K562 (cell line): ENCODE measurements at regions not wholly inside any gene's neighbourhood (a gene's known extent, or its start where the extent isn't known, plus 50 kb on each side); places are given as distances from the start of the nearest gene placed in this dataset.

Experiments
- ATAC-seq: fragments of 200-7000 bp; cut with Tn5 transposase; 3 replicates; pipeline ENCODE4 v1.9.1; 2020; ENCODE audit warnings: moderate library complexity
- BruUV-seq: library from RNA; stranded (reverse); fragments of 400-500 nt; replicated peaks from 2 replicates; lab custom pipeline; 2021; lab: Mats Ljungman, UMichigan
- CTCF ChIA-PET: fragments of 300-600 bp; formaldehyde crosslinking; extraction: SDS; loops from one replicate; lab custom pipeline; 2021; ENCODE audit warnings: low intra/inter-chr PET ratio; lab: Yijun Ruan, JAX
- POLR2A ChIA-PET: fragments of 300-600, 350-650 bp; sonication (Branson Sonifier 250); formaldehyde crosslinking; extraction: SDS; loops from one replicate; lab custom pipeline; 2021; ENCODE audit warnings: antibody characterized with exemption, inconsistent platforms; lab: Yijun Ruan, JAX
- DNase-seq, 4 experiments: peaks; one replicate each; pipeline versions ENCODE4 v3.0.0 to v3.0.0-alpha.2; 2011 to 2018; ENCODE audit warnings: low spot score in 3 of 4, mixed read lengths in 3 of 4; ENCODE audit errors: extremely low read depth in 1 of 4
- FAIRE-seq: peaks from 2 replicates; lab custom pipeline; 2011; peaks lifted over from hg19 to GRCh38; lab: Jason Lieb, UNC
- H2AFZ ChIP-seq: 2 replicates; pipeline ENCODE4 v1.6.0; 2011; ENCODE audit warnings: low read depth, low read length, control low read depth, inconsistent platforms
- H3K27ac ChIP-seq: fragments of 200-600 bp; 3 replicates; pipeline ENCODE4 v1.8.0; 2011; ENCODE audit warnings: low read depth, mild to moderate bottlenecking, control low read depth, inconsistent platforms, low read length, moderate library complexity, mixed read lengths; ENCODE audit errors: extremely low read depth
- H3K27me3 ChIP-seq, 2 experiments: fragments of 300-600 bp in 1 of 2; 2 replicates in 1 of 2; 3 replicates in 1 of 2; pipeline versions ENCODE4 v1.6.0 to v1.8.0; 2011; ENCODE audit warnings: inconsistent platforms in 2 of 2, low read length in 2 of 2, mild to moderate bottlenecking in 1 of 2, mixed read lengths in 1 of 2, moderate library complexity in 1 of 2; ENCODE audit not compliant: control insufficient read depth in 2 of 2, insufficient read depth in 2 of 2
- H3K36me3 ChIP-seq: fragments of 300-600 bp; 3 replicates; pipeline ENCODE4 v1.8.0; 2011; ENCODE audit warnings: mild to moderate bottlenecking, low read length, inconsistent platforms; ENCODE audit not compliant: control insufficient read depth, insufficient read depth
- H3K4me1 ChIP-seq, 2 experiments: fragments of 200-600 bp in 1 of 2; replicated peaks in 1 of 2; 2 replicates in 1 of 2; 3 replicates in 1 of 2; pipeline versions ENCODE4 v1.5.1 to v1.8.0; 2011; ENCODE audit warnings: inconsistent platforms in 2 of 2, low read length in 2 of 2, mild to moderate bottlenecking in 1 of 2, mixed read lengths in 1 of 2, moderate library complexity in 1 of 2; ENCODE audit not compliant: control insufficient read depth in 2 of 2, insufficient read depth in 2 of 2
- H3K4me2 ChIP-seq: 2 replicates; pipeline ENCODE4 v1.6.1; 2011; ENCODE audit warnings: low read length, control low read depth, inconsistent platforms, mixed read lengths; ENCODE audit not compliant: insufficient read depth
- H3K4me3 ChIP-seq: fragments of 200-600 bp; sonication (generic), shearing (Covaris generic); 2 replicates; pipeline ENCODE4 v1.5.1; 2016; ENCODE audit warnings: control low read depth, inconsistent platforms
- H3K79me2 ChIP-seq: fragments of 200-600 bp; 3 replicates; pipeline ENCODE4 v1.8.0; 2011; ENCODE audit warnings: low read length, inconsistent platforms; ENCODE audit not compliant: control insufficient read depth, insufficient read depth
- H3K9ac ChIP-seq, 2 experiments: 2 replicates each; pipeline versions ENCODE4 v1.6.0 to v1.6.1; 2011; ENCODE audit warnings: low read depth in 2 of 2, low read length in 2 of 2, control low read depth in 1 of 2, inconsistent platforms in 1 of 2, mild to moderate bottlenecking in 1 of 2, mixed read lengths in 1 of 2; ENCODE audit not compliant: insufficient read depth in 1 of 2
- H3K9me1 ChIP-seq: one replicate; pipeline ENCODE4 v1.6.0; 2011; ENCODE audit warnings: inconsistent platforms, mild to moderate bottlenecking, low read length, moderate library complexity; ENCODE audit not compliant: control insufficient read depth, insufficient read depth
- H3K9me3 ChIP-seq: replicated peaks from 2 replicates; pipeline ENCODE4 v1.5.1; 2011; ENCODE audit warnings: low read depth, low read length, inconsistent platforms; ENCODE audit not compliant: control insufficient read depth, insufficient read depth
- H4K20me1 ChIP-seq: replicated peaks from 2 replicates; pipeline ENCODE4 v1.6.1; 2011; ENCODE audit warnings: low read length, inconsistent platforms, mixed read lengths; ENCODE audit not compliant: control insufficient read depth, insufficient read depth
- EWSR1 ChIP-seq: fragments of 450-650 bp; IDR thresholded peaks from 2 replicates; pipeline ENCODE4 v1.6.1; 2018; ENCODE audit warnings: borderline replicate concordance, mild to moderate bottlenecking, low read depth, moderate library complexity; ENCODE audit not compliant: partially characterized antibody
- EZH2 ChIP-seq: IDR thresholded peaks from 2 replicates; pipeline ENCODE4 v1.6.1; 2012; ENCODE audit warnings: low read depth, mild to moderate bottlenecking, inconsistent platforms, low read length, borderline replicate concordance
- HNRNPH1 ChIP-seq: fragments of 200-400 bp; formaldehyde crosslinking; optimal IDR thresholded peaks from 2 replicates; pipeline ENCODE3; 2017; ENCODE audit warnings: low read depth, mild to moderate bottlenecking, low read length, moderate library complexity
- MXI1 ChIP-seq: IDR thresholded peaks from 2 replicates; pipeline ENCODE4 v1.6.1; 2011; ENCODE audit warnings: low read depth, mild to moderate bottlenecking, improper control_type of control experiment, low read length
- PHB ChIP-seq: fragments of 250-450 bp; sonication (Bioruptor Pico); IDR thresholded peaks from 2 replicates; pipeline ENCODE4 v1.5.0; 2021
- SIRT6 ChIP-seq: IDR thresholded peaks from one replicate; pipeline ENCODE4 v1.6.1; 2012; ENCODE audit warnings: low read depth, mild to moderate bottlenecking, control low read depth, inconsistent platforms, low read length, moderate library complexity
- ZBTB34 ChIP-seq: fragments of 250-450 bp; sonication (Bioruptor Pico); IDR thresholded peaks from 2 replicates; pipeline ENCODE4 v1.8.0; 2021; ENCODE audit warnings: mild to moderate bottlenecking, moderate library complexity
- ZC3H8 ChIP-seq: fragments of 450-650 bp; IDR thresholded peaks from 2 replicates; pipeline ENCODE4 v1.6.1; 2017
- ZEB2 ChIP-seq: fragments of 450-650 bp; IDR thresholded peaks from 2 replicates; pipeline ENCODE4 v1.6.1; 2016
- ZFPM2 ChIP-seq: fragments of 250-450 bp; sonication (Bioruptor Pico); IDR thresholded peaks from 2 replicates; pipeline ENCODE4 v1.5.1; 2022; ENCODE audit warnings: mild to moderate bottlenecking
- ZNF124 ChIP-seq: sonication (generic); formaldehyde crosslinking; IDR thresholded peaks from 2 replicates; pipeline ENCODE4 v1.8.1; 2022; ENCODE audit warnings: missing genetic modification reagents
- ZNF507 ChIP-seq: conservative IDR thresholded peaks from 2 replicates; pipeline ENCODE4 v1.6.1; 2017; ENCODE audit warnings: missing genetic modification characterization, missing compliant biosample characterization
- ZNF589 ChIP-seq: fragments of 200-800 bp; sonication (Bioruptor generic); IDR thresholded peaks from 2 replicates; pipeline ENCODE4 v1.6.1; 2016; ENCODE audit warnings: low read depth, missing genetic modification characterization, missing compliant biosample characterization
- WGBS: fragments of 100-300 bp; shearing (Covaris generic); methylation state at CpG from one replicate; pipeline ENCODE4 v1.1.6; 2016; ENCODE audit warnings: low coverage, mixed read lengths; ENCODE audit not compliant: insufficient coverage; ENCODE audit errors: missing lambda C conversion rate; 5-methylcytosine and 5-hydroxymethylcytosine counted together
- in situ Hi-C: fragments of 300-500 bp; cut with MboI; formaldehyde crosslinking; loops from 4 replicates; pipeline ENCODE4 v1.15.0; 2018; ENCODE audit warnings: inconsistent platforms, mixed read lengths
- intact Hi-C: fragments of 100-400 bp; cut with micrococcal nuclease; formaldehyde crosslinking; loops from 2 replicates; pipeline ENCODE4 v1.14.2; 2022

- intact Hi-C loops (no loop called here), in situ Hi-C loops (no loop called here)
- peaks cover 2 to 39% of the 10 kb centered on the region in 2 experiments; a peak in 4 of 5 replicates for H3K27me3 ChIP-seq
- H4K20me1 ChIP-seq = no peaks in the 10 kb centered on the region
- no peak overlapping the region for H3K27ac ChIP-seq
- H3K9ac ChIP-seq = no peak overlapping the region
- DNase-seq = no peak
- H3K9me1 ChIP-seq = no peaks in the 10 kb centered on the region
- 1% methylated on average over 6 of the region's 6 CpGs for WGBS
- POLR2A ChIA-PET = no interaction called here
- H3K9me3 ChIP-seq = no peaks in the 10 kb centered on the region
- H3K4me3 ChIP-seq = no peak overlapping the region
- no peak overlapping the region for H3K4me2 ChIP-seq
- H3K36me3 ChIP-seq = no peaks in the 10 kb centered on the region
- no TSS peak for BruUV-seq
- no peak for FAIRE-seq
- no peak for ATAC-seq
- no peaks in the 10 kb centered on the region for H3K79me2 ChIP-seq
- CTCF ChIA-PET = no interaction called here
- no peak overlapping the region for H2AFZ ChIP-seq
- no peaks in the 10 kb centered on the region; a peak in 1 of 5 replicates for H3K4me1 ChIP-seq
- no peak for TF ChIP-seq ZNF589
- TF ChIP-seq SIRT6 = no peak
- TF ChIP-seq ZEB2 = no peak
- no peak for TF ChIP-seq ZNF124 (CRISPR knock-in tag)
- no peak for TF ChIP-seq ZNF507 (tag)
- TF ChIP-seq HNRNPH1 = no peak
Observed at GRCh38 chr2:11044201-11044600, 111.1 kb upstream of the SLC66A3 start.

GRCh38 chr2:11045294-11045693, 110.0 kb upstream of the SLC66A3 start:
- H3K27ac ChIP-seq = no peak overlapping the region
- H3K9me3 ChIP-seq = no peaks in the 10 kb centered on the region
- H3K27me3 ChIP-seq = peaks cover 10 to 45% of the 10 kb centered on the region in 2 experiments; a peak in 4 of 5 replicates
- ATAC-seq (no peak), FAIRE-seq (no peak), DNase-seq (no peak)
- H3K9me1 ChIP-seq = no peaks in the 10 kb centered on the region
- H3K36me3 ChIP-seq = no peaks in the 10 kb centered on the region
- in situ Hi-C loops (no loop called here), intact Hi-C loops (no loop called here)
- H3K4me1 ChIP-seq = no peaks in the 10 kb centered on the region; a peak in 1 of 5 replicates
- no TSS peak for BruUV-seq
- no peak overlapping the region for H2AFZ ChIP-seq
- ChIA-PET CTCF (no interaction called here), POLR2A (no interaction called here)
- H3K4me2 ChIP-seq = no peak overlapping the region
- no peaks in the 10 kb centered on the region for H3K79me2 ChIP-seq
- 0% methylated on average over 7 of the region's 7 CpGs for WGBS
- H4K20me1 ChIP-seq = no peaks in the 10 kb centered on the region
- H3K4me3 ChIP-seq = no peak overlapping the region
- H3K9ac ChIP-seq = no peak overlapping the region
- TF ChIP-seq ZC3H8 (no peak), ZBTB34 (CRISPR knock-in tag) (no peak), ZFPM2 (no peak), EZH2 (no peak), EWSR1 (no peak), MXI1 (no peak), PHB (CRISPR knock-in tag) (no peak)
